DND-41 (cell line): ENCODE measurements at regions not wholly inside any gene's neighbourhood (a gene's known extent, or its start where the extent isn't known, plus 50 kb on each side); places are given as distances from the start of the nearest gene placed in this dataset.

Experiments used
- CTCF ChIP-seq: IDR thresholded peaks from 2 replicates; pipeline ENCODE4 v1.5.1; 2012; ENCODE audit warnings: borderline replicate concordance, low read length, moderate library complexity, mild to moderate bottlenecking; ENCODE audit not compliant: poor library complexity, severe bottlenecking; ENCODE audit errors: extremely low read depth
- EZH2 ChIP-seq: IDR thresholded peaks from 3 replicates; pipeline ENCODE4 v1.6.1; 2012; ENCODE audit warnings: borderline replicate concordance, low read depth, mild to moderate bottlenecking, moderate library complexity, low read length, inconsistent platforms; ENCODE audit not compliant: severe bottlenecking

- TF ChIP-seq CTCF (no peak), EZH2 (no peak)
Observed at GRCh38 chr11:127233998-127234397, 233.4 kb upstream of the KIRREL3 start.
